H1 (cell line): ENCODE measurements at regions not wholly inside any gene's neighbourhood (a gene's known extent, or its start where the extent isn't known, plus 50 kb on each side); places are given as distances from the start of the nearest gene placed in this dataset.

ENCODE experiments used
- CBX8 ChIP-seq: fragments of 300-800, 300-1000 bp; sonication (generic); IDR thresholded peaks from 2 replicates; pipeline ENCODE4 v1.7.1; 2016; ENCODE audit warnings: low read depth, low read length, borderline replicate concordance
- CEBPB ChIP-seq: IDR thresholded peaks from 2 replicates; pipeline ENCODE4 v1.6.1; 2012; ENCODE audit warnings: low read depth, low read length
- NANOG ChIP-seq: IDR thresholded peaks from 2 replicates; pipeline ENCODE4 v1.6.1; 2011; ENCODE audit warnings: low read length, low read depth, mild to moderate bottlenecking, inconsistent platforms; ENCODE audit not compliant: insufficient read depth, poor library complexity, severe bottlenecking
- PHF8 ChIP-seq: fragments of 200-600 bp; sonication (generic); conservative IDR thresholded peaks from 2 replicates; pipeline ENCODE4 v1.7.1; 2012; ENCODE audit warnings: low read depth, mild to moderate bottlenecking, inconsistent platforms, low read length, moderate library complexity
- TAF1 ChIP-seq: IDR thresholded peaks from 2 replicates; pipeline ENCODE4 v1.6.1; 2011; ENCODE audit warnings: mild to moderate bottlenecking, low read depth, low read length
- TCF12 ChIP-seq: IDR thresholded peaks from 2 replicates; pipeline ENCODE4 v1.6.1; 2011; ENCODE audit warnings: low read depth, mild to moderate bottlenecking, low read length
- TF ChIP-seq, protein P1 (sequence below): fragments of 300-600 bp; sonication (generic); IDR thresholded peaks from 2 replicates; pipeline ENCODE4 v1.7.1; 2012; ENCODE audit warnings: low read length, moderate library complexity, mild to moderate bottlenecking, inconsistent platforms; ENCODE audit not compliant: insufficient replicate concordance

GRCh38 chr3:43211681-43212080 lies 74.7 kb upstream of the SNRK start (continued):
- TF ChIP-seq, protein P1, sequence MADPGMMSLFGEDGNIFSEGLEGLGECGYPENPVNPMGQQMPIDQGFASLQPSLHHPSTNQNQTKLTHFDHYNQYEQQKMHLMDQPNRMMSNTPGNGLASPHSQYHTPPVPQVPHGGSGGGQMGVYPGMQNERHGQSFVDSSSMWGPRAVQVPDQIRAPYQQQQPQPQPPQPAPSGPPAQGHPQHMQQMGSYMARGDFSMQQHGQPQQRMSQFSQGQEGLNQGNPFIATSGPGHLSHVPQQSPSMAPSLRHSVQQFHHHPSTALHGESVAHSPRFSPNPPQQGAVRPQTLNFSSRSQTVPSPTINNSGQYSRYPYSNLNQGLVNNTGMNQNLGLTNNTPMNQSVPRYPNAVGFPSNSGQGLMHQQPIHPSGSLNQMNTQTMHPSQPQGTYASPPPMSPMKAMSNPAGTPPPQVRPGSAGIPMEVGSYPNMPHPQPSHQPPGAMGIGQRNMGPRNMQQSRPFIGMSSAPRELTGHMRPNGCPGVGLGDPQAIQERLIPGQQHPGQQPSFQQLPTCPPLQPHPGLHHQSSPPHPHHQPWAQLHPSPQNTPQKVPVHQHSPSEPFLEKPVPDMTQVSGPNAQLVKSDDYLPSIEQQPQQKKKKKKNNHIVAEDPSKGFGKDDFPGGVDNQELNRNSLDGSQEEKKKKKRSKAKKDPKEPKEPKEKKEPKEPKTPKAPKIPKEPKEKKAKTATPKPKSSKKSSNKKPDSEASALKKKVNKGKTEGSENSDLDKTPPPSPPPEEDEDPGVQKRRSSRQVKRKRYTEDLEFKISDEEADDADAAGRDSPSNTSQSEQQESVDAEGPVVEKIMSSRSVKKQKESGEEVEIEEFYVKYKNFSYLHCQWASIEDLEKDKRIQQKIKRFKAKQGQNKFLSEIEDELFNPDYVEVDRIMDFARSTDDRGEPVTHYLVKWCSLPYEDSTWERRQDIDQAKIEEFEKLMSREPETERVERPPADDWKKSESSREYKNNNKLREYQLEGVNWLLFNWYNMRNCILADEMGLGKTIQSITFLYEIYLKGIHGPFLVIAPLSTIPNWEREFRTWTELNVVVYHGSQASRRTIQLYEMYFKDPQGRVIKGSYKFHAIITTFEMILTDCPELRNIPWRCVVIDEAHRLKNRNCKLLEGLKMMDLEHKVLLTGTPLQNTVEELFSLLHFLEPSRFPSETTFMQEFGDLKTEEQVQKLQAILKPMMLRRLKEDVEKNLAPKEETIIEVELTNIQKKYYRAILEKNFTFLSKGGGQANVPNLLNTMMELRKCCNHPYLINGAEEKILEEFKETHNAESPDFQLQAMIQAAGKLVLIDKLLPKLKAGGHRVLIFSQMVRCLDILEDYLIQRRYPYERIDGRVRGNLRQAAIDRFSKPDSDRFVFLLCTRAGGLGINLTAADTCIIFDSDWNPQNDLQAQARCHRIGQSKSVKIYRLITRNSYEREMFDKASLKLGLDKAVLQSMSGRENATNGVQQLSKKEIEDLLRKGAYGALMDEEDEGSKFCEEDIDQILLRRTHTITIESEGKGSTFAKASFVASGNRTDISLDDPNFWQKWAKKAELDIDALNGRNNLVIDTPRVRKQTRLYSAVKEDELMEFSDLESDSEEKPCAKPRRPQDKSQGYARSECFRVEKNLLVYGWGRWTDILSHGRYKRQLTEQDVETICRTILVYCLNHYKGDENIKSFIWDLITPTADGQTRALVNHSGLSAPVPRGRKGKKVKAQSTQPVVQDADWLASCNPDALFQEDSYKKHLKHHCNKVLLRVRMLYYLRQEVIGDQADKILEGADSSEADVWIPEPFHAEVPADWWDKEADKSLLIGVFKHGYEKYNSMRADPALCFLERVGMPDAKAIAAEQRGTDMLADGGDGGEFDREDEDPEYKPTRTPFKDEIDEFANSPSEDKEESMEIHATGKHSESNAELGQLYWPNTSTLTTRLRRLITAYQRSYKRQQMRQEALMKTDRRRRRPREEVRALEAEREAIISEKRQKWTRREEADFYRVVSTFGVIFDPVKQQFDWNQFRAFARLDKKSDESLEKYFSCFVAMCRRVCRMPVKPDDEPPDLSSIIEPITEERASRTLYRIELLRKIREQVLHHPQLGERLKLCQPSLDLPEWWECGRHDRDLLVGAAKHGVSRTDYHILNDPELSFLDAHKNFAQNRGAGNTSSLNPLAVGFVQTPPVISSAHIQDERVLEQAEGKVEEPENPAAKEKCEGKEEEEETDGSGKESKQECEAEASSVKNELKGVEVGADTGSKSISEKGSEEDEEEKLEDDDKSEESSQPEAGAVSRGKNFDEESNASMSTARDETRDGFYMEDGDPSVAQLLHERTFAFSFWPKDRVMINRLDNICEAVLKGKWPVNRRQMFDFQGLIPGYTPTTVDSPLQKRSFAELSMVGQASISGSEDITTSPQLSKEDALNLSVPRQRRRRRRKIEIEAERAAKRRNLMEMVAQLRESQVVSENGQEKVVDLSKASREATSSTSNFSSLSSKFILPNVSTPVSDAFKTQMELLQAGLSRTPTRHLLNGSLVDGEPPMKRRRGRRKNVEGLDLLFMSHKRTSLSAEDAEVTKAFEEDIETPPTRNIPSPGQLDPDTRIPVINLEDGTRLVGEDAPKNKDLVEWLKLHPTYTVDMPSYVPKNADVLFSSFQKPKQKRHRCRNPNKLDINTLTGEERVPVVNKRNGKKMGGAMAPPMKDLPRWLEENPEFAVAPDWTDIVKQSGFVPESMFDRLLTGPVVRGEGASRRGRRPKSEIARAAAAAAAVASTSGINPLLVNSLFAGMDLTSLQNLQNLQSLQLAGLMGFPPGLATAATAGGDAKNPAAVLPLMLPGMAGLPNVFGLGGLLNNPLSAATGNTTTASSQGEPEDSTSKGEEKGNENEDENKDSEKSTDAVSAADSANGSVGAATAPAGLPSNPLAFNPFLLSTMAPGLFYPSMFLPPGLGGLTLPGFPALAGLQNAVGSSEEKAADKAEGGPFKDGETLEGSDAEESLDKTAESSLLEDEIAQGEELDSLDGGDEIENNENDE = no peak
- TF ChIP-seq PHF8 = no peak
- no peak for TF ChIP-seq TCF12
- TF ChIP-seq NANOG = no peak
- TF ChIP-seq CEBPB = no peak
- TF ChIP-seq CBX8 = no peak
- no peak for TF ChIP-seq TAF1
